PC-9 (cell line): ENCODE measurements at regions not wholly inside any gene's neighbourhood (a gene's known extent, or its start where the extent isn't known, plus 50 kb on each side); places are given as distances from the start of the nearest gene placed in this dataset.

Experiments
- BruUV-seq: library from RNA; stranded (reverse); fragments of 400-500 nt; replicated peaks from 2 replicates; lab custom pipeline; 2021; lab: Mats Ljungman, UMichigan
- CTCF ChIA-PET: fragments of 300-600 bp; sonication (Branson Sonifier 250); formaldehyde crosslinking; loops from one replicate; lab custom pipeline; 2022; ENCODE audit warnings: antibody characterized with exemption; lab: Charles Lee
- POLR2A ChIA-PET: fragments of 300-600 bp; sonication (Branson Sonifier 250); formaldehyde crosslinking; loops from one replicate; lab custom pipeline; 2022; ENCODE audit warnings: antibody characterized with exemption; ENCODE audit not compliant: unreplicated experiment; lab: Charles Lee
- DNase-seq, 2 experiments: peaks; one replicate each; pipeline versions ENCODE4 v3.0.0 to v3.0.0-alpha.2; 2015 to 2022; ENCODE audit warnings: mixed read lengths in 1 of 2
- H2AFZ ChIP-seq: fragments of 200-600 bp; sonication (generic); 2 replicates; pipeline ENCODE4 v1.8.1; 2017; ENCODE audit warnings: antibody characterized with exemption
- H3F3A ChIP-seq: fragments of 200-600 bp; sonication (generic); 2 replicates; pipeline ENCODE4 v1.8.1; 2017; ENCODE audit warnings: antibody characterized with exemption, mild to moderate bottlenecking, low read depth; ENCODE audit not compliant: insufficient read depth
- H3K27ac ChIP-seq: fragments of 200-600 bp; sonication (generic); 2 replicates; pipeline ENCODE4 v1.6.1; 2016; ENCODE audit warnings: mixed run types
- H3K27me3 ChIP-seq: fragments of 200-600 bp; sonication (generic); 2 replicates; pipeline ENCODE4 v1.6.1; 2016; ENCODE audit warnings: low read depth, mixed run types; ENCODE audit not compliant: insufficient read depth
- H3K36me3 ChIP-seq: fragments of 200-600 bp; sonication (generic); 2 replicates; pipeline ENCODE4 v1.6.1; 2016; ENCODE audit warnings: low read depth, mixed run types
- H3K4me1 ChIP-seq: fragments of 200-600 bp; sonication (generic); replicated peaks from 2 replicates; pipeline ENCODE4 v1.6.1; 2016; ENCODE audit warnings: mixed run types; ENCODE audit not compliant: insufficient read depth
- H3K4me2 ChIP-seq: fragments of 200-600 bp; sonication (generic); 2 replicates; pipeline ENCODE4 v1.6.1; 2017; ENCODE audit warnings: mixed run types
- H3K4me3 ChIP-seq: fragments of 200-600 bp; sonication (generic); 2 replicates; pipeline ENCODE4 v1.6.1; 2016; ENCODE audit warnings: mixed run types
- H3K79me2 ChIP-seq: fragments of 200-600 bp; sonication (generic); 2 replicates; pipeline ENCODE4 v1.6.1; 2017; ENCODE audit warnings: low read depth, mixed run types
- H3K9me2 ChIP-seq: fragments of 200-600 bp; sonication (generic); 2 replicates; pipeline ENCODE4 v1.8.1; 2017; ENCODE audit warnings: mild to moderate bottlenecking; ENCODE audit not compliant: insufficient read depth
- H3K9me3 ChIP-seq: fragments of 200-600 bp; sonication (generic); 2 replicates; pipeline ENCODE4 v1.8.1; 2016; ENCODE audit warnings: low read depth; ENCODE audit not compliant: insufficient read depth
- H4K20me1 ChIP-seq: fragments of 200-600 bp; sonication (generic); 2 replicates; pipeline ENCODE4 v1.8.1; 2017; ENCODE audit not compliant: insufficient read depth
- EZH2 ChIP-seq: fragments of 200-600 bp; sonication (generic); IDR thresholded peaks from 2 replicates; pipeline ENCODE4 v1.8.0; 2017; ENCODE audit warnings: antibody characterized with exemption, low read depth
- intact Hi-C: fragments of 100-400 bp; cut with micrococcal nuclease; formaldehyde crosslinking; loops from one replicate; pipeline ENCODE4 v1.10.0; 2022; ENCODE audit not compliant: unreplicated experiment
- TF ChIP-seq, protein P1 (sequence below): fragments of 200-600 bp; sonication (generic); conservative IDR thresholded peaks from 2 replicates; pipeline ENCODE4 v1.6.1; 2017; ENCODE audit warnings: mixed run types, antibody characterized with exemption, mild to moderate bottlenecking, moderate library complexity

DNA sequence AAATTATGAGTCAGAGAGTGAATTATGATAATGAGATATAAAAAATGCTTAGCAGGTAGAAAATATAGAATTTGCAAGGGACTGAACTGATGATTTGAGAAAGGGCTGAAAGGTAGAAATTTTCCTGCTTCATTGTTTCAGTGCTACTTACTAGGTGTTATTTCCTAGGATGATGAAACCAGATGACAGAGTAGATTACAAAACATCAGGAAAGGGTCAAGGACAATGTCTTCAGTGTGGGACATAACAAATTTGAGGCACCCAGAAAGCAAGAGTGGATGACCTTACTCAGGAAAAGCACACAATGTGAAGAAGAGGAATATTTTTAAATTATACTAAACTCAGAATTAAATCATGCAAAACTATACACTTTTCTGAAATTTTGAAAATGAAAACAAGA, 102.1 kb downstream of the SHCBP1 start:
- intact Hi-C loops, result no loop called here
- BruUV-seq, result no TSS peak
- 0 out of 2 replicates have a peak, but pooled peaks cover 4% of the 10 kb centered on the region for H3K27me3 ChIP-seq

DNA sequence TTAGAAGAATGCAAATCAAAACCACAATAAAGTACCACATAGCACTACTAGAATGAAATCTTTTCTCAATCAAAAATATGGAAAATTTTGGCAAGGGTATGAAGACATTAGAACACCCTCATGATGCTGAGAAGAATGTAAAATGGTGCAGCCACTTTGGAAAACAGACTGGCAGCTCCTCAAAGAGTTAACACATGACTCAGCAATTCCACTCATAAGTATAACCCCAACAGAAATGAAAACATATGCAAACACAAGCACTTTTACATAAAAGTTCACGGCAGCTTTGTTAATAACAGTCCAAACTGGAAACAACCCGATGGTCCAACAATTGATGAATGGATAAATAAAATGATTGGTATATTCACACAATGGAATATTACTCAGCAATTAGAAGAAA, 124.5 kb downstream of the SHCBP1 start:
- no peak for TF ChIP-seq EZH2
- TF ChIP-seq, protein P1, sequence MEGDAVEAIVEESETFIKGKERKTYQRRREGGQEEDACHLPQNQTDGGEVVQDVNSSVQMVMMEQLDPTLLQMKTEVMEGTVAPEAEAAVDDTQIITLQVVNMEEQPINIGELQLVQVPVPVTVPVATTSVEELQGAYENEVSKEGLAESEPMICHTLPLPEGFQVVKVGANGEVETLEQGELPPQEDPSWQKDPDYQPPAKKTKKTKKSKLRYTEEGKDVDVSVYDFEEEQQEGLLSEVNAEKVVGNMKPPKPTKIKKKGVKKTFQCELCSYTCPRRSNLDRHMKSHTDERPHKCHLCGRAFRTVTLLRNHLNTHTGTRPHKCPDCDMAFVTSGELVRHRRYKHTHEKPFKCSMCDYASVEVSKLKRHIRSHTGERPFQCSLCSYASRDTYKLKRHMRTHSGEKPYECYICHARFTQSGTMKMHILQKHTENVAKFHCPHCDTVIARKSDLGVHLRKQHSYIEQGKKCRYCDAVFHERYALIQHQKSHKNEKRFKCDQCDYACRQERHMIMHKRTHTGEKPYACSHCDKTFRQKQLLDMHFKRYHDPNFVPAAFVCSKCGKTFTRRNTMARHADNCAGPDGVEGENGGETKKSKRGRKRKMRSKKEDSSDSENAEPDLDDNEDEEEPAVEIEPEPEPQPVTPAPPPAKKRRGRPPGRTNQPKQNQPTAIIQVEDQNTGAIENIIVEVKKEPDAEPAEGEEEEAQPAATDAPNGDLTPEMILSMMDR, result no peak
- no peaks in the 10 kb centered on the region for H3K4me1 ChIP-seq
- no peaks in the 10 kb centered on the region for H3K9me3 ChIP-seq
- no peak overlapping the region for H3K4me3 ChIP-seq
- no peak overlapping the region for H2AFZ ChIP-seq
- no peak overlapping the region for H3K4me2 ChIP-seq
- no peak for DNase-seq
- no peaks in the 10 kb centered on the region for H3K36me3 ChIP-seq
- H3K9me2 ChIP-seq, result no peaks in the 10 kb centered on the region; the same call in 1 of the 2 replicates
- peaks cover 15% of the 10 kb centered on the region; the same call in 1 of the 2 replicates for H3K27me3 ChIP-seq
- H3K79me2 ChIP-seq, result no peaks in the 10 kb centered on the region
- CTCF ChIA-PET, result no interaction called here
- H3K27ac ChIP-seq, result no peak overlapping the region
- H4K20me1 ChIP-seq, result no peaks in the 10 kb centered on the region
- intact Hi-C loops, result no loop called here
- no TSS peak for BruUV-seq
- POLR2A ChIA-PET, result no interaction called here
- no peaks in the 10 kb centered on the region for H3F3A ChIP-seq

More for the DNA sequence above, 102.1 kb downstream of the SHCBP1 start:
- no peak for TF ChIP-seq EZH2
- TF ChIP-seq, protein P1, result no peak
- no peaks in the 10 kb centered on the region for H3K4me1 ChIP-seq
- H3K9me3 ChIP-seq, result no peaks in the 10 kb centered on the region
- no peak overlapping the region for H3K4me2 ChIP-seq
- no peaks in the 10 kb centered on the region for H3K9me2 ChIP-seq
- no peaks in the 10 kb centered on the region for H3K36me3 ChIP-seq
- no peaks in the 10 kb centered on the region for H3F3A ChIP-seq
- no peaks in the 10 kb centered on the region for H3K79me2 ChIP-seq
- H3K27ac ChIP-seq, result no peak overlapping the region
- H4K20me1 ChIP-seq, result no peaks in the 10 kb centered on the region
- DNase-seq, result no peak
- no peak overlapping the region for H2AFZ ChIP-seq
- CTCF ChIA-PET, result no interaction called here
- POLR2A ChIA-PET, result no interaction called here
- H3K4me3 ChIP-seq, result no peak overlapping the region

DNA sequence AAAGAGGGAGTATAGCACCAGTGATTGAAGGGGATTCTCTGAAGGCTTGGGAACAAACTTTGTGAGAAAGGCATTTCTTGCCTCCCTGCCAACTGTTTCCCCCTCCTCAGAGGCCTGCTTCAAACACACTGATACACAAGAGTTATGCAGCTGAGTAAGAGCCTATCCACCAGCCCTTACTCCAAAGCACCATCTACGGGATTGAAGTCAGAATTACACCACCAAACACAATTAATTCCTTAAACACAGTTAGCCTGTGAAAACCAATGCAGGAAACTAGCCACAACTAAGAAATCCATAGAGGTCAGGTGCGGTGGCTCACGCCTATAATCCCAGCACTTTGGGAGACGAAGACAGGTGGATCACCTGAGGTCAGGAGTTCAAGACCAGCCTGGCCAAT, 138.3 kb downstream of the SHCBP1 start:
- no TSS peak for BruUV-seq
- no peak overlapping the region for H3K27ac ChIP-seq
- H3K4me3 ChIP-seq, result no peak overlapping the region
- no peaks in the 10 kb centered on the region for H3K9me3 ChIP-seq
- H3K9me2 ChIP-seq, result no peaks in the 10 kb centered on the region
- no peaks in the 10 kb centered on the region for H3K36me3 ChIP-seq
- no peaks in the 10 kb centered on the region for H4K20me1 ChIP-seq
- no peaks in the 10 kb centered on the region for H3K4me1 ChIP-seq
- CTCF ChIA-PET, result no interaction called here
- intact Hi-C loops, result no loop called here
- no peak overlapping the region for H2AFZ ChIP-seq
- DNase-seq, result no peak
- H3K4me2 ChIP-seq, result no peak overlapping the region
- no peaks in the 10 kb centered on the region for H3K27me3 ChIP-seq
- TF ChIP-seq, protein P1, result peak; percentile 37; the same call in 1 of the 2 replicates
- TF ChIP-seq EZH2, result no peak
- POLR2A ChIA-PET, result no interaction called here
- H3F3A ChIP-seq, result no peaks in the 10 kb centered on the region
- no peaks in the 10 kb centered on the region for H3K79me2 ChIP-seq
